ENCODE measurements at regions not wholly inside any gene's neighbourhood (a gene's known extent, or its start where the extent isn't known, plus 50 kb on each side); places are given as distances from the start of the nearest gene placed in this dataset.

GRCh38 chr6:48818052-48818412 is 645.0 kb downstream of the MMUT start:
- TF ChIP-seq, protein P1, sequence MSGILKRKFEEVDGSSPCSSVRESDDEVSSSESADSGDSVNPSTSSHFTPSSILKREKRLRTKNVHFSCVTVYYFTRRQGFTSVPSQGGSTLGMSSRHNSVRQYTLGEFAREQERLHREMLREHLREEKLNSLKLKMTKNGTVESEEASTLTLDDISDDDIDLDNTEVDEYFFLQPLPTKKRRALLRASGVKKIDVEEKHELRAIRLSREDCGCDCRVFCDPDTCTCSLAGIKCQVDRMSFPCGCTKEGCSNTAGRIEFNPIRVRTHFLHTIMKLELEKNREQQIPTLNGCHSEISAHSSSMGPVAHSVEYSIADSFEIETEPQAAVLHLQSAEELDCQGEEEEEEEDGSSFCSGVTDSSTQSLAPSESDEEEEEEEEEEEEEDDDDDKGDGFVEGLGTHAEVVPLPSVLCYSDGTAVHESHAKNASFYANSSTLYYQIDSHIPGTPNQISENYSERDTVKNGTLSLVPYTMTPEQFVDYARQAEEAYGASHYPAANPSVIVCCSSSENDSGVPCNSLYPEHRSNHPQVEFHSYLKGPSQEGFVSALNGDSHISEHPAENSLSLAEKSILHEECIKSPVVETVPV (CRISPR knock-in tag; IDR thresholded peaks at IDR 0.05), result no peak
- TF ChIP-seq GLIS3 (CRISPR knock-in tag; IDR thresholded peaks at IDR 0.05), result no peak

Measured in SK-N-SH treated with all-trans-retinoic acid at 6 μM for 48 hours (cell line).